Skin of body (tissue), 1 donor: ENCODE measurements at regions not wholly inside any gene's neighbourhood (a gene's known extent, or its start where the extent isn't known, plus 50 kb on each side); places are given as distances from the start of the nearest gene placed in this dataset.
"Not testable (repeated sequence)": the region's sequence is repeated elsewhere in the genome, so short reads cannot be mapped to it uniquely, and the experiment has no call there.

Experiments
- DNase-seq: peaks from one replicate; lab custom pipeline; 2025; lab: John Stamatoyannopoulos, UW

- no peak for DNase-seq
These were observed 142.0 kb upstream of the CDH11 start for GRCh38 chr16:65263896-65264295.

GRCh38 chr16:65260746-65261145 lies 138.9 kb upstream of the CDH11 start:
- DNase-seq, result no peak

GRCh38 chr16:65254144-65254543 lies 132.3 kb upstream of the CDH11 start:
- no peak for DNase-seq

- DNase-seq, result no peak
These were observed 127.9 kb upstream of the CDH11 start for GRCh38 chr16:65249768-65250167.

- DNase-seq, result no peak
These were observed 122.9 kb upstream of the CDH11 start for GRCh38 chr16:65244787-65245186.

DNA sequence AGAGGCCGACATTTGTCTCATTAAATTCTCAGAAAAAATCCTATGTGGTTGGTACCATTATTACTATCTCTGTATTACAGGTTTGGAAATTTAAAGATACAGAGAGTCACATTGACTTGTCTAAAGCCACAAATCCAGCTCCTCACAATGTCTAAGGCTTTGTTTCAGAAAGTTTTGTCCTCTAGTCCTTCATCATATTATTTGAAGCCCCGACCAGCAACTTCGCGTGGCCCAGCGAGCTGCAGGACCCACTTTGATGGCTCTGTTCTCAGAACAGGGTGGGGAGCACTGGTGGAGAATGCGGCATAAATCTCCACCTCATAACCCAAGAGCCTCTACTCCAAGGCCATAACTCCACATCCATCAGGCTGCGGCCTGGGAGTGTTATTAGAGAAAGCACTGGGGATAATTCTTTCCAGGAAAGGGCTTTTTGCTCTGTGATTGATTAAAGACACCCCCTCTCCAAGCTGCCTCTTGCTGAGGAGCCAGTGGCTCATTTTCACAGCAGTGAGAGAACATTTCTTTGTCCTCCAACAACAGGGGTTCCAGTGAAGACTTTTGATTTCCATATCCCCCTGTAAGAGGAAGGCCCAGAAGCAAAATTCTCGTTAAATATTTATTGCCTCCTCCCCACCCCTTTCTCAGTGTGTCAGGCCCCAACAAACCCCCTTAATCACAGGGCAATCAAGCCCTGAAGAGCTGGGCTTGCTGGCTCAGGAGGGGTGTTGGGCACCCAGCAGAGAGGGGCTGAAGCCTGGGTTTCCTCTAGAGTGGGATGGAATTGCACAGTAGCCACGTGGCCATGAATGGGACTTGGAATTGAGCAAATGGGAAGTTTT lies 113.7 kb upstream of the CDH11 start:
- no peak for DNase-seq

DNA sequence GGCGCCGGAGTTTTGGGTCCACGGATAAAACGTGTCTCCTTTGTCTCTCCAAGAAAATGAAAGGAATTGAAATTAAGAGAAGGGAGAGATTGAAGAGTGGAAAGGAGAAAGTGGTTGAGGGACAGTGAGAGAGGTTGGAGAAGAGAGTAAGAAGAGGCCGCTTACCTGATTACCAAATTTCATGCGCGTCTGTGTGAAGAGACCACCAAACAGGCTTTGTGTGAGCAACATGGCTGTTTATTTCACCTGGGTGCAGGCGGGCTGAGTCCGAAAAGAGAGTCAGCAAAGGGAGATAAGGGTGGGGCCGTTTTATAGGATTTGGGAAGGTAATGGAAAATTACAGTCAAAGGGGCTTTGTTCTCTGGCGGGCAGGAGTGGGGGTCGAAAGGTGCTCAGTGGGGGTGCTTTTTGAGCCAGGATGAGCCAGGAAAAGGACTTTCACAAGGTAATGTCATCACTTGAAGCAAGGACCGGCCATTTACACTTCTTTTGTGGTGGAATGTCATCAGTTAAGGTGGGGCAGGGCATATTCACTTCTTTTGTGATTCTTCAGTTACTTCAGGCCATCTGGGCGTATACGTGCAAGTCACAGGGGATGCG lies 113.0 kb upstream of the CDH11 start:
- DNase-seq, result not testable (repeated sequence)

DNA sequence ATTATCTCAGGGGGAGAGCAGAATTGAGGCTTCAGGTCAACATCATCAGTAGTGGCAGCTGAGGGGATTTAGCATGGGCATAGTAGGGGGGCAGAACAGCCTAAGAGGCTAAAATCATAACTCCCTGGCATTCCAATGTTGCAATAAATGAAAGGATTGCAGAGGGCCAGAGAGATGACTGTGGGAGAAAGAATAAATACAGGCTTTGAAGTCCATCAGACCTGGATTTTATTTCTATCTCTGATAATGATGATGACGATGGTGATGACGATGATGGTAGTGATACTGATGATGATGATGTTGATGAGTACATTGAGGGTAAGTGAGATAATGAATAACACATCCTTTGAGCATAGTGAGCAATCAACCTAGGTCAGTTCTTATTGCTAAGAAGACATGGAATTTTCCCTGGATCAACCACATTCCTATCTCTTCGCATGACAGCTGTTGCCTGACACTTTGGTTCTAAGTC lies 107.4 kb upstream of the CDH11 start:
- no peak for DNase-seq

DNA sequence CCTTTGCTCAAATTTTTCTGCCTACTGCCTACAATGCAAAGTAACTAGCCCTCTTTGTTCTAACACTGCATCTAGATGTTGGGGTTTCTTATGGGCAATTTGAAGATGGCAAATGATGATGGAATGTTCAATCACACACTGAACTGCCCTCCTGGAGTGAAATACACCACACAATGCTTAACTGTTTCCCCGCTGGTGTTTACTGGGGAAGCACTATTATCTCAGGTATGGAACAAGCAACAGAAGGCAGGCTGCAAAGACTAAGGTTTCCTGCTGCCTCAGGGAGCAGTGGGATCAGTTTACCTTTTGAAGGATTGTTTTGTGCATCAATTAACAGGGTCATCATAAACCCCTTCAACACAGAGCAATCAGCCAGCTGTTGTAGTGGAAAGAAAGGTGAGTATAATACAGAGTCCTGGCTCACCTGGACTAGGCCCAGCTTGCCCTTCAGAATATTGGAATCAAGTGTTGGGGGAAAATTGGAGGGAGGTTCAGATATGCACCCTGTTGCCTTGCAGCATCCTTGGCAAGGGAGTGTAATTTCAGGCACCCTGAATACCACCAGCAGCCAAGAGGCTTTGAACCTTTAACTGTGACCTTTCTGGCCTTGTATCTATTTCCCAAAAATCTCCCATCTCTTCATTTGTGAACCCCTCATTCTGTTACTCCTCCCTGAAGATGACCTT lies 105.4 kb upstream of the CDH11 start:
- no peak for DNase-seq

GRCh38 chr16:65226077-65226476 lies 104.2 kb upstream of the CDH11 start:
- DNase-seq, result no peak

DNA sequence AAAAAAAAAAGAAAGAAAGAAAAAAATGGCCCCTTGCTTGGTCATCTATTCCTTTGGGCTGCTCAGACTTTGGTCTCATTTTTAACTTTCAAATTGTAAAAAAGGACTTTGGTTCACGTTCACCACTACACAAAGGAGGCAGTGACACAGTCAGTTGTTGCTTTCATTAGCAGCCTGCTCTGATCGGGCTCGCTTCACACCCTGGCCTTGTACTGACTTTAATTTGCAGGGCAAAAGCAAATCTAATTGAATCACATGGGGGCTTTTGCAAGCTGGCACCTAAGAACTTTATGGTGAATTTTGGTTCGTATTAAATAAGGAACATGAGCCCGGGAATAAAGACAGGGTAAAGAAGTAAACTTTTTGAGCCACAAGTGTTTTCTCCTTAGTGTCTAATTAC lies 103.6 kb upstream of the CDH11 start:
- DNase-seq, result no peak

DNA sequence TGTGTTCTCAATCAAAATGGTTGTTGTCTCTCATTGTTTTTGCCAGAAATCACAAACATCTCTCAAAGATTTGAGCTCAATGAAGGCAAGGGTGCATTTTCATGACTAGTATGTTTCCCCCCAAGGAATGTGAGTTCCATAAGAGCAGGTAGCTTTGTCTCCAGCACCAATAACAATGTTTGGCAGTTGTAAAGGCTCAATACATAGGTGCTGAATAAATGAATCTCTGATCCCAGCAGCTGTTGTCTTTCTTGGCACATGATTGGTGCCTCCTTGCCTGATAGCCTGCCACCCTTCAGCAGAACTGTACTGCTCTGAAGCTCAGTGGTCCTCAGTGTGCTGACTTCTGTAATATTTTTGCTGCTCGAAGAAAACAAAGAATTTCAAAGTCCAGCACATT lies 103.1 kb upstream of the CDH11 start:
- no peak for DNase-seq

- DNase-seq, result no peak
These were observed 102.6 kb upstream of the CDH11 start for GRCh38 chr16:65224471-65224870.

DNA sequence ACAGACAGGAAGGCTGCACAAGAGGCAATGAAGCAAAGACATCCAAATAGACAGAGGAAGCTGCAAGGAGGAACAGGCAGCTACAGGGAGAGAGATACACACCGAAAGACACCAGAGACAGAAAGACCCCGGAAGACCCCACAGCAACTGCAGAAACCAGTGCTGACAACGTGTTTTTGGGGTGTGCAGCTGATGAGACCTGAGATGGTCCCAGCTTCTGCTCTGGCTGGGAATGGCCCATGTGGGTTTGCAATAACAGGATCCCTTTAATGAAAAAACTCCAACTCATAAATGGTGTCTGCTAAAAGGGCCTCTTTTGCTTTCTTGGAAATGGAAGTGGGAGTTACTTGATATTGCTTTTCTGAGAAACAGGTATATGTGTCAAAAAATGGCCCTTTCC lies 101.5 kb upstream of the CDH11 start:
- DNase-seq, result no peak

DNA sequence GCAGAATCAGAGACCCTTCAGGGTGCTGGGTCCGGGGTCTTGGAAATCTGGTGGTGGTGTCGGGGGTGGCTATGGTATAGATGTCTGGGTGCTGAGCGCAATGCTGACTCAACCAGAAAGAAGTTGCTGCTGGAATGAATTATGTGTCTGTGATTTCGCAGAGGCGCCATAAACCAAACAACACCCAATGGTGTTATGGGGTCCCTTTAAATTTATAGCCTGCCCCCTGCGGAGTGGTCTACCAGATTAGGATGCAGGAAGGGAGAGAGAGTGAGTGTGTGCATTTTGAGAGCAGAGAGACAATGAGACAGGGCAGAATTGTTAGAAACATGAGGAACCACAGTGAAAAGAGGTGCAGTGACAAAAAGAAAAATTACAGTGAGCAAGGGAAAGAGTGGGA lies 100.7 kb upstream of the CDH11 start:
- no peak for DNase-seq

DNA sequence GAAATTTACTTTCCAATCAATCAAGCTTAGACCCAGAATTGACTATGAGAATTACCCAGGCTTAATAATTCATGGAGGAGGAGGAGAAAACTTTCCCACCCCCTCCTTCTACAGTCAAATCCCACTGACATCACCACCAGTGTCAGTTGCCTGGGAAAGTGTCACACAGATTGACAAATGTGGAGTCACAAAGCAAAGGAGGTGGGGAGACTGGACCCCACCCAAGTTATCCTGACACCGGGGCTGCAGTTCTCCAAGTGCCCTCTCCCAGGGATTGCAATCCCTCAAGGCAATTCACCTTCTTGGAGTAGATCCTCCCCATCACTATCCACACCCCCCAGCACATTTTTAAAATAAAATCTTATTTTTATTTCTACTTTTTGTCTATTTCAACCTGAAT lies 100.2 kb upstream of the CDH11 start:
- no peak for DNase-seq

- DNase-seq, result no peak
These were observed 97.9 kb upstream of the CDH11 start for GRCh38 chr16:65219786-65220185.

GRCh38 chr16:65218348-65218747 lies 96.5 kb upstream of the CDH11 start:
- no peak for DNase-seq

- DNase-seq, result no peak
These were observed 92.2 kb upstream of the CDH11 start for GRCh38 chr16:65213866-65214595.

- DNase-seq, result no peak
These were observed 90.9 kb upstream of the CDH11 start for GRCh38 chr16:65212791-65213190.

DNA sequence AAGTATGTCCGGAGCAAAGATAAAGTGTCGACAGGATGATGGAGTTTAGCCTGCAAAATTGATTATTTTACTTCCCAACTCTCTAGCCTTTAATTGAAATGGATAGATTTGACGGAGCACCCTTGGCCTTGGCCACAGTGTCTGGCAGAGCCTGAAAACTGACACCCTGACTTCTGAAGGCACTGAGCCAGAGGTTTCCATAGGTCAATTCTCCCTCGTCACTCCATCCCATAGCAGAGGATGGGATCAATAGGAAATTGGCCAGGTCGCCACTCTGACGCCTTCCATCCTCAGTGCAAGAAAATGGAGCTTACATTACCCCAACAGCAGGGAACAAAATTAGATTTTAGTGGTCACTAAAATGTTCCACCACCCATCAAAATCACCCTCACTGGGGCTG lies 90.4 kb upstream of the CDH11 start:
- no peak for DNase-seq

- no peak for DNase-seq
These were observed 80.6 kb upstream of the CDH11 start for GRCh38 chr16:65202461-65202860.
